Fibroblast of villous mesenchyme (primary cell): ENCODE measurements at regions not wholly inside any gene's neighbourhood (a gene's known extent, or its start where the extent isn't known, plus 50 kb on each side); places are given as distances from the start of the nearest gene placed in this dataset.
"Not testable (repeated sequence)": the region's sequence is repeated elsewhere in the genome, so short reads cannot be mapped to it uniquely, and the experiment has no call there.

Source experiments
- DNase-seq: peaks from one replicate; pipeline ENCODE4 v3.0.0-alpha.2; 2010; ENCODE audit warnings: low read depth
- H3K4me3 ChIP-seq: 2 replicates; pipeline ENCODE4 v1.5.1; 2011; ENCODE audit warnings: low read depth, mild to moderate bottlenecking, low read length
- TF ChIP-seq, protein P1 (sequence below): IDR thresholded peaks from 2 replicates; pipeline ENCODE4 v1.5.1; 2012; ENCODE audit warnings: low read depth, mild to moderate bottlenecking, low read length; ENCODE audit not compliant: insufficient read depth

DNA sequence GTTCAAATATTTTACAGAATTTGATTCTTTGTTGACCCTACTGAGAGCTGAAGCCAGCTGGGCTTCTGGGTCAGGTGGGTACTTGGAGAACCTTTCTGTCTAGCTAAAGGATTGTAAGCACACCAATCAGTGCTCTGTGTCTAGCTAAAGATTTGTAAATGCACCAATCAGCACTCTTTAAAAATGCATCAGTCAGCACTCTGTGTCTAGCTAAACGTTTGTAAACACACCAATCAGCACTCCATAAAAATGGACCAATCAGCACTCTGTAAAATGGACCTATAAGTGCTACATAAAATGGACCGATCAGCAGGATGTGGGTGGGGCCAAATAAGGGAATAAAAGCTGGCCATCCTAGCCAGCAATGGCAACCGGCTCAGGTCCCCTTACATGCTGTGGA lies 76.4 kb upstream of the TMSB4Y start:
- not testable (repeated sequence) for DNase-seq, H3K4me3 ChIP-seq

DNA sequence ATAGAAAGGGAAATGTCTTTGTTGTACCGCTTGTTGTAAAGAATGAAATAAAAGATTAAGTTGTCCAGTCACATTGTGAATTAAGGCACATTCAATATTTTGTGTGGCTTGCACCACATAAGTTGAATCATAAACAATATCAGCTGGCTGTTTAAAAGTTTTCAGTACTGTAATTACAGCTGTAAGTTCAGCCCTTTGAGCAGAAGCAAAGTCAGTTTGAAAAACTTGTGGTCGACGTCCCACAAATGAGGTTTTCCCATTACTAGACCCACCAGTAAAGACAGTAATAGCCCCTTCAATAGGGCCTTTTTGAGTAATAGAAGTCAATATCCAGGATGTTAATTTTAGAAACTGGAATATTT lies 87.8 kb upstream of the TMSB4Y start:
- H3K4me3 ChIP-seq: no peak overlapping the region
- TF ChIP-seq, protein P1, sequence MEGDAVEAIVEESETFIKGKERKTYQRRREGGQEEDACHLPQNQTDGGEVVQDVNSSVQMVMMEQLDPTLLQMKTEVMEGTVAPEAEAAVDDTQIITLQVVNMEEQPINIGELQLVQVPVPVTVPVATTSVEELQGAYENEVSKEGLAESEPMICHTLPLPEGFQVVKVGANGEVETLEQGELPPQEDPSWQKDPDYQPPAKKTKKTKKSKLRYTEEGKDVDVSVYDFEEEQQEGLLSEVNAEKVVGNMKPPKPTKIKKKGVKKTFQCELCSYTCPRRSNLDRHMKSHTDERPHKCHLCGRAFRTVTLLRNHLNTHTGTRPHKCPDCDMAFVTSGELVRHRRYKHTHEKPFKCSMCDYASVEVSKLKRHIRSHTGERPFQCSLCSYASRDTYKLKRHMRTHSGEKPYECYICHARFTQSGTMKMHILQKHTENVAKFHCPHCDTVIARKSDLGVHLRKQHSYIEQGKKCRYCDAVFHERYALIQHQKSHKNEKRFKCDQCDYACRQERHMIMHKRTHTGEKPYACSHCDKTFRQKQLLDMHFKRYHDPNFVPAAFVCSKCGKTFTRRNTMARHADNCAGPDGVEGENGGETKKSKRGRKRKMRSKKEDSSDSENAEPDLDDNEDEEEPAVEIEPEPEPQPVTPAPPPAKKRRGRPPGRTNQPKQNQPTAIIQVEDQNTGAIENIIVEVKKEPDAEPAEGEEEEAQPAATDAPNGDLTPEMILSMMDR: no peak
- DNase-seq: no peak

DNA sequence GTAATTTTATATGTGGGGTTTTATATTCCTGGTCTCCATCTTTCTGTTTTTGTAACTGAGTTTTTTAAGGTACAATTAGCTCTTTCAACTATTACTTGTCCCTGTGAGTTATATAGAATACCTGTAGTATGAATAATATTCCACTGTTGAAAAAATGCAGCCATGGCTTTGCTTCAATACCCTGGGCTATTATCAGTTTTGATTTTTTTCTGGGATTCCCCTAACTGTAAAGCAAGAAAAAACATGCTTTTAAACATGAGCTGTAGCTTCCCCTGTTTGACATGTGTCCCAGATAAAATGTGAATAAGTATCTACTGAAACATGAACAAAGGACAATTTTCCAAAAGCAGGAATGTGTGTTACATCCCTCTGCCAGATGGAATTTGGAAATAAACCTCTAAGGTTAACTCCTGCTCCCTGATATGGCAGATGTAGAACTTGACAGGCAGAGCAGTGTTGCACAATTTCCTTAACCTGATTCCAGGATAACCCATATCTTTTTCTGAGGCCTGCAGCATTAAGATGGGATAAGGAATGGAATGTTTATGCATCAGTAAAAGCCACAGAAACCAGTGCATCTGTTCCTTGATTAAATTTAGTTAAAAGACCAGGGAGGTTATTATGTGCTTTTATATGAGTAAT lies 88.3 kb upstream of the TMSB4Y start:
- H3K4me3 ChIP-seq: no peak overlapping the region
- DNase-seq: peak; percentile 3
- TF ChIP-seq, protein P1: no peak

DNA sequence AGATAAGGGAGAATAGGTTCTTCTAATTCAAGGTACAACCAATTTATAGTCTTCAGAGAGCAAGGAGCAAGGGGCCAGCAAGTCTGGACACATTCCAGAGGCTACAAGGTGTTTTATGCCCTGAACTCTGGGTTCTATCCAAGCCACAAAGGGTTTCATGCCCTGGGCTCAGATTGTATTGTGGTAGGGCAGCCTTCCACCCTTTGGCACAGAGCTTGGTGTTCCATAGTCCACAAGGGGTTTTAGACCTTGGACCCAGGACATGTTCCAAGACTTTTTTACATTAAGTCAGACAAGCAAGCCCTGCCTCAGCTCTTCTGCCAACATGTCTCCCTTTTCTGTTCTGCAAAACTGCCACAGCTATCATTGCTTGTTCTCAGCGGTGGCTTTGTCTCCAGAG lies 90.8 kb upstream of the TMSB4Y start:
- no peak for DNase-seq
- TF ChIP-seq, protein P1: no peak
- no peak overlapping the region for H3K4me3 ChIP-seq

DNA sequence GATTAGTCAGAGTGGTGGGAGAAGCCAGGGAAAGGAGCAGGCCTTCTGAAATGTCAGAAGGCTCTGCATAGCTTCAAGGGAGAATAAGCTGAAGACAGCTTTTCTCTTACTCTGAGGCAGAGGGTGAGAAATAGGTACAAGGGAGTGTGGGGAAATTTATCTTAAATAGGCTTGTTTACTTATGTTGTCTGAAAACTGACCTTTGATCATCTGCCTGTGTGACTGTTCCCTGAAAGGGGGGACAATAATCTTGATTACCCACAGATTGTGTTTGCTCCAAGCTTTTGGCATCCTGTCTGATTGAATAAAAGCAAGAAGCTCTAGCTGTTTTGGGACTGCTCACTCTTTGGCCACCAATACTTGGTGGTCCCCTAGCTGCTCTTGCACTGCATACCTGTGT lies 91.7 kb upstream of the TMSB4Y start:
- TF ChIP-seq, protein P1: no peak
- DNase-seq: no peak
- no peak overlapping the region for H3K4me3 ChIP-seq

DNA sequence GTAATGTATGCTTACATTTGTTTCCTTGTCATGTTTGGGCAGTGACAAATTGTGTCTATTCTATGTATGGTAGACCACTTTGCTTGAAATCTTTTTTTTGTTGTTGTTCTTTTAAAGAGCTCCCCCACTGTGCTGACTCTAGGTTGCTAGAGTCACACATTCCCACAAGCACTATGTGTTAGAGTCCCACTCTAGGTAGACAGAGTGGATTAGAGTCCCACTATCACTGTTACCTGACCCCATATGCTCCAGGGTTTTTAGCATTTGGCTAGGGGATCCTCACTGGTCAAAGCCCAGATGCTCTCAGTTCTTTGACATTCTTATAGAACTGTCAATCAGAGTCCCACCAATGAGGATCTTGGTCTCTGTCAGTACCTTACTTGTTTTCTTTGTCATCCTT lies 111.2 kb upstream of the TMSB4Y start:
- TF ChIP-seq, protein P1: no peak
- no peak for DNase-seq
- H3K4me3 ChIP-seq: no peak overlapping the region

DNA sequence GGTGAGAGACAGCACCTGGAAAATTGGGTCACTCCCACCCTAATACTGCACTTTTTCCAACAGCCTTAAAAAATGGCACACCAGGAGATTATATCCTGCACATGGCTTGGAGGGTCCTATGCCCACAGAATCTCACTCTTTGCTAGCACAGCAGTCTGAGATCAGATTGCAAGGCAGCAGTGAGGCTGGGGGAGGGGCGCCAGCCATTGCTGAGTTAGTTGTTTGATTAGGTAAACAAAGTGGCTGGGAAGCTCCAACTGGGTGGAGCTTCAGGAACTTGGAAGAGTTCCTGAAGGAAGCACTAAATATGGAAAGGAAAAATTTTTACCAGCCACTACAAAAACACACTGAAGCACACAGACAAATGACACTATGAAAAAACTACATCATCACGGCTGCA lies 91.1 kb upstream of the UTY start:
- DNase-seq, H3K4me3 ChIP-seq: not testable (repeated sequence)

DNA sequence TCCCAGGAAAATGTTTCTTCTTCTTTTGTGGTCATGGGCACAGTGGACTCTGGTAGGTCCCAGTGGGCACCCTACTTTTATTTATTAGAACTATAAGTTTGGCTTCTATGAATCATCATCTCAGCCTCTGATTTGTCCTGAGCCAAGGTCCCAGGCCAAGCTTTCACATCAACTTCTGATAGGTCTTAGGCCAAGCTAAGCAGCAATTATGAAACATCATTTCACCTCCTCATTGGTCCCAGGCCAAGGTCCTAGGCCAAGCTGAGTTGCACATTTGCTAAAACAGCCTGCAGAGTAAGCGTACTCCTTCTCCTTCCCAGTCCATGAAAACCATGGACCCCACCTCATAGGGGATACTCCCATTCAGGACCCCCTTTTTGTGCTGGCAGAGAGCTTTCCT lies 87.4 kb upstream of the UTY start:
- TF ChIP-seq, protein P1: no peak
- DNase-seq: no peak
- H3K4me3 ChIP-seq: no peak overlapping the region
